HG02938 (cell line): ENCODE measurements at regions not wholly inside any gene's neighbourhood (a gene's known extent, or its start where the extent isn't known, plus 50 kb on each side); places are given as distances from the start of the nearest gene placed in this dataset.

Experiments used
- ATAC-seq: cut with Tn5 transposase; IDR thresholded peaks from one replicate; pipeline ENCODE4 v1.9.1; 2021; ENCODE audit warnings: mild to moderate bottlenecking, moderate library complexity; ENCODE audit not compliant: unreplicated experiment

GRCh38 chr4:136198358-136198757, 1333.9 kb downstream of the PCDH18 start:
- no peak for ATAC-seq

GRCh38 chr4:136194962-136195361, 1337.3 kb downstream of the PCDH18 start:
- ATAC-seq: no peak

- no peak for ATAC-seq
Measured at GRCh38 chr4:136186650-136187049, 1345.6 kb downstream of the PCDH18 start.

- no peak for ATAC-seq
Measured at GRCh38 chr4:136183513-136183912, 1348.8 kb downstream of the PCDH18 start.

- ATAC-seq: no peak
Measured at GRCh38 chr4:136156947-136157346, 1375.3 kb downstream of the PCDH18 start.

- ATAC-seq: no peak
Measured at GRCh38 chr4:136150046-136150445, 1382.2 kb downstream of the PCDH18 start.

- ATAC-seq: no peak
Measured at GRCh38 chr4:136136601-136137000, 1395.7 kb downstream of the PCDH18 start.

- no peak for ATAC-seq
Measured at GRCh38 chr4:136124251-136124745, 1408.0 kb downstream of the PCDH18 start.

- no peak for ATAC-seq
Measured at GRCh38 chr4:136121426-136121825, 1410.9 kb downstream of the PCDH18 start.

GRCh38 chr4:136113921-136114320, 1418.4 kb downstream of the PCDH18 start:
- ATAC-seq: no peak

- ATAC-seq: no peak
Measured at GRCh38 chr4:136112116-136112515, 1420.2 kb downstream of the PCDH18 start.

GRCh38 chr4:136106753-136107152, 1425.5 kb downstream of the PCDH18 start:
- ATAC-seq: no peak

GRCh38 chr4:136103616-136104015, 1428.7 kb downstream of the PCDH18 start:
- no peak for ATAC-seq

- no peak for ATAC-seq
Measured at GRCh38 chr4:136097676-136098075, 1434.6 kb downstream of the PCDH18 start.

- no peak for ATAC-seq
Measured at GRCh38 chr4:136088211-136088867, 1444.0 kb downstream of the PCDH18 start.

GRCh38 chr4:136078976-136079375, 1453.3 kb downstream of the PCDH18 start:
- ATAC-seq: no peak

- no peak for ATAC-seq
Measured at GRCh38 chr4:136056748-136057147, 1475.5 kb downstream of the PCDH18 start.

- ATAC-seq: no peak
Measured at GRCh38 chr4:136055360-136055759, 1476.9 kb downstream of the PCDH18 start.

- no peak for ATAC-seq
Measured at GRCh38 chr4:136036744-136037143, 1495.5 kb downstream of the PCDH18 start.

GRCh38 chr4:136032391-136032790, 1499.9 kb downstream of the PCDH18 start:
- no peak for ATAC-seq

GRCh38 chr4:136025540-136025939, 1506.8 kb downstream of the PCDH18 start:
- no peak for ATAC-seq

GRCh38 chr4:136017556-136017955, 1514.7 kb downstream of the PCDH18 start:
- ATAC-seq: no peak

GRCh38 chr4:136012220-136012619, 1520.1 kb downstream of the PCDH18 start:
- no peak for ATAC-seq
